Loucy (cell line): ENCODE measurements at regions not wholly inside any gene's neighbourhood (a gene's known extent, or its start where the extent isn't known, plus 50 kb on each side); places are given as distances from the start of the nearest gene placed in this dataset.

Source experiments
- H2AFZ ChIP-seq: fragments of 200-600 bp; sonication (generic); 2 replicates; pipeline ENCODE4 v1.6.0; 2016; ENCODE audit warnings: antibody characterized with exemption, mild to moderate bottlenecking, low read length, moderate library complexity
- H3F3A ChIP-seq: fragments of 200-600 bp; 2 replicates; pipeline ENCODE4 v1.6.0; 2016; ENCODE audit warnings: antibody characterized with exemption, low read depth, mild to moderate bottlenecking
- H3K27me3 ChIP-seq: fragments of 200-600 bp; sonication (generic); 2 replicates; pipeline ENCODE4 v1.6.1; 2014; ENCODE audit warnings: low read length, mild to moderate bottlenecking; ENCODE audit not compliant: insufficient read depth, poor library complexity, severe bottlenecking
- H3K36me3 ChIP-seq: fragments of 200-600 bp; sonication (generic); 2 replicates; pipeline ENCODE4 v1.6.1; 2016; ENCODE audit warnings: low read length; ENCODE audit not compliant: insufficient read depth
- H3K4me1 ChIP-seq: fragments of 200-600 bp; sonication (generic); 2 replicates; pipeline ENCODE4 v1.5.1; 2014; ENCODE audit warnings: low read length, mild to moderate bottlenecking; ENCODE audit not compliant: insufficient read depth, poor library complexity, severe bottlenecking
- H3K4me2 ChIP-seq: fragments of 200-600 bp; sonication (generic); 2 replicates; pipeline ENCODE4 v1.6.0; 2014; ENCODE audit warnings: antibody characterized with exemption, low read length, low read depth, mild to moderate bottlenecking; ENCODE audit not compliant: poor library complexity, severe bottlenecking
- H3K4me3 ChIP-seq: fragments of 200-600 bp; sonication (generic); 2 replicates; pipeline ENCODE4 v1.5.1; 2014; ENCODE audit warnings: low read length, mild to moderate bottlenecking, mixed read lengths; ENCODE audit not compliant: poor library complexity, severe bottlenecking
- H3K79me2 ChIP-seq: fragments of 200-600 bp; sonication (generic); 2 replicates; pipeline ENCODE4 v1.6.1; 2014; ENCODE audit warnings: low read length; ENCODE audit not compliant: insufficient read depth
- H3K9ac ChIP-seq: fragments of 200-600 bp; sonication (generic); 2 replicates; pipeline ENCODE4 v1.6.0; 2014; ENCODE audit warnings: mild to moderate bottlenecking, low read depth, low read length, moderate library complexity; ENCODE audit not compliant: poor library complexity, severe bottlenecking
- H3K9me2 ChIP-seq: fragments of 200-600 bp; sonication (generic); replicated peaks from 2 replicates; pipeline ENCODE4 v1.6.1; 2016; ENCODE audit warnings: low read depth, low read length, mixed read lengths
- H3K9me3 ChIP-seq: fragments of 200-600 bp; sonication (generic); 2 replicates; pipeline ENCODE4 v1.6.1; 2014; ENCODE audit warnings: mild to moderate bottlenecking, antibody characterized with exemption, low read length, low read depth; ENCODE audit not compliant: insufficient read depth
- H4K20me1 ChIP-seq: fragments of 200-600 bp; sonication (generic); 2 replicates; pipeline ENCODE4 v1.6.0; 2014; ENCODE audit warnings: antibody characterized with exemption, low read length, mild to moderate bottlenecking; ENCODE audit not compliant: insufficient read depth, poor library complexity, severe bottlenecking
- EZH2phosphoT487 ChIP-seq: fragments of 200-600 bp; IDR thresholded peaks from 2 replicates; pipeline ENCODE4 v1.6.1; 2018; ENCODE audit warnings: antibody characterized with exemption, mild to moderate bottlenecking, moderate library complexity, borderline replicate concordance
- TF ChIP-seq, protein P1 (sequence below): fragments of 200-600 bp; sonication (generic); conservative IDR thresholded peaks from 2 replicates; pipeline ENCODE4 v1.5.1; 2014; ENCODE audit warnings: mild to moderate bottlenecking, antibody characterized with exemption, low read length

DNA sequence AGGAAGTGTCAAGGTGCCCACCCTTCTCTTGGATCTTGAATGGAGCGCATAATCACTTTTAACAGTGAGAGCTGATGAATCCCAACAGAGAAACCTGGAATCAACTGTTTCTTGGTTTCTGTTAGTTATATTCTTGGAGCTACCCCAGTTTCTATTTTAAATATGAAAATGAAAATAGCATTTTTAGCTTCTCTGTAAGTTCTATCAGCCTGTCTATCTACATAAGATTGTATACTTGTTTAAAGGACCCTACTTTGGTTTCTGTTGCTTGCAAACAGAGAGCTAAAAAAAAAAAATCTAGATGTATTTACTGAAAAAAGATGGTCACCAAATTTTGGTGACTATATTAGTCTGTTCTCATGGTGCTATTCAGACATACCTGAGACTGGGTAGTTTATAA lies 670.0 kb downstream of the NCAM2 start:
- Histone ChIP-seq H3K9me3 (no peaks in the 10 kb centered on the region), H2AFZ (no peak overlapping the region), H3K79me2 (no peaks in the 10 kb centered on the region), H3K4me1 (no peaks in the 10 kb centered on the region), H3K9me2 (no peaks in the 10 kb centered on the region), H4K20me1 (no peaks in the 10 kb centered on the region), H3K27me3 (no peaks in the 10 kb centered on the region), H3K36me3 (no peaks in the 10 kb centered on the region), H3K9ac (no peak overlapping the region), H3K4me2 (no peak overlapping the region), H3F3A (no peaks in the 10 kb centered on the region), H3K4me3 (no peak overlapping the region)
- TF ChIP-seq EZH2phosphoT487, result no peak
- TF ChIP-seq, protein P1, sequence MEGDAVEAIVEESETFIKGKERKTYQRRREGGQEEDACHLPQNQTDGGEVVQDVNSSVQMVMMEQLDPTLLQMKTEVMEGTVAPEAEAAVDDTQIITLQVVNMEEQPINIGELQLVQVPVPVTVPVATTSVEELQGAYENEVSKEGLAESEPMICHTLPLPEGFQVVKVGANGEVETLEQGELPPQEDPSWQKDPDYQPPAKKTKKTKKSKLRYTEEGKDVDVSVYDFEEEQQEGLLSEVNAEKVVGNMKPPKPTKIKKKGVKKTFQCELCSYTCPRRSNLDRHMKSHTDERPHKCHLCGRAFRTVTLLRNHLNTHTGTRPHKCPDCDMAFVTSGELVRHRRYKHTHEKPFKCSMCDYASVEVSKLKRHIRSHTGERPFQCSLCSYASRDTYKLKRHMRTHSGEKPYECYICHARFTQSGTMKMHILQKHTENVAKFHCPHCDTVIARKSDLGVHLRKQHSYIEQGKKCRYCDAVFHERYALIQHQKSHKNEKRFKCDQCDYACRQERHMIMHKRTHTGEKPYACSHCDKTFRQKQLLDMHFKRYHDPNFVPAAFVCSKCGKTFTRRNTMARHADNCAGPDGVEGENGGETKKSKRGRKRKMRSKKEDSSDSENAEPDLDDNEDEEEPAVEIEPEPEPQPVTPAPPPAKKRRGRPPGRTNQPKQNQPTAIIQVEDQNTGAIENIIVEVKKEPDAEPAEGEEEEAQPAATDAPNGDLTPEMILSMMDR, result no peak

DNA sequence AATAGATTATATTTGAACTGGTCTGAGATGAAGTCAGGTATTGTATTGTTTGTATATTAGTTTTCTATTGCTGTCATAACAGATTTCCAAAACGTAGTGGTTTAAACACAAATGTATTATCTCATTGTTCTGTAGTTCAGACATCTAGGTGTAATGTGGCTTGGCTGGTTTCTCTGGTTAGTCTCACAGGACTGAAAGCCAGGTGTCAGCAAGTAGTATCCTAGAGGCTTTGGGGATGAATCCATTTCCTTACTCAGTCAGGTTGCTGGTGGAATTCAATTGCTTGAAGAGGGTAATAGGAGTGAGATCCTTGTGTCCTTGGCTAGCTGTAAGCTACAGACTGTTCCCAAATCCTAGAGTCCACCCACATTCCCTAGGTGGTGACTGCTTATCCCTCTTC lies 675.8 kb downstream of the NCAM2 start:
- H3K4me2 ChIP-seq, result no peak overlapping the region
- H3K9ac ChIP-seq, result no peak overlapping the region
- H3K4me3 ChIP-seq, result no peak overlapping the region
- no peaks in the 10 kb centered on the region for H3K36me3 ChIP-seq
- no peaks in the 10 kb centered on the region for H3K9me3 ChIP-seq
- no peaks in the 10 kb centered on the region for H3K9me2 ChIP-seq
- no peaks in the 10 kb centered on the region for H3K79me2 ChIP-seq
- H3K4me1 ChIP-seq, result no peaks in the 10 kb centered on the region
- H2AFZ ChIP-seq, result no peak overlapping the region
- no peaks in the 10 kb centered on the region for H4K20me1 ChIP-seq
- H3F3A ChIP-seq, result no peaks in the 10 kb centered on the region
- H3K27me3 ChIP-seq, result no peaks in the 10 kb centered on the region
- no peak for TF ChIP-seq EZH2phosphoT487
- TF ChIP-seq, protein P1, result no peak

DNA sequence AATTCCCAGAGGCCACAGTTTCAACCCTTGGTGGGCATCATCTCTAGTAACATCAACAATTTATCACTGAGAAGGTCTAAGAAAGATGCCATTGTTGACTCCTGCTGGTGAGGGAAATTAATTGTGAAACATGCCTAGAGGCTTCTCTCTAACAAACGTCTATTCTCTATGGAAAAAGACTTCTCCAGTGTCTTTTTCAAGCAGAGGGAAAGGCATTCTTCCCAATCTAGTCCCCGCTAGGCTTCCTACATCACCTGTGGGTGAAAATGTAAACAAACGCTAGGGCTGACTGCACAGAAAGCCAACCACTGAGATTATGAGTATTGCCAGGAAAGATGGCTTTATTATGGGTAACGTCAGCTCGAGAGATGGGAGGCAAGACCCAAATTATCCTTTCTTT lies 677.4 kb downstream of the NCAM2 start:
- H3K4me3 ChIP-seq, result no peak overlapping the region
- TF ChIP-seq EZH2phosphoT487, result no peak
- TF ChIP-seq, protein P1, result no peak
- no peaks in the 10 kb centered on the region for H3K4me1 ChIP-seq
- H3F3A ChIP-seq, result no peaks in the 10 kb centered on the region
- no peak overlapping the region for H3K9ac ChIP-seq
- H3K79me2 ChIP-seq, result no peaks in the 10 kb centered on the region
- no peaks in the 10 kb centered on the region for H3K27me3 ChIP-seq
- no peaks in the 10 kb centered on the region for H3K36me3 ChIP-seq
- no peaks in the 10 kb centered on the region for H4K20me1 ChIP-seq
- H3K9me3 ChIP-seq, result no peaks in the 10 kb centered on the region
- H2AFZ ChIP-seq, result no peak overlapping the region
- no peaks in the 10 kb centered on the region for H3K9me2 ChIP-seq
- H3K4me2 ChIP-seq, result no peak overlapping the region
